Lung (tissue), 11 donors: ENCODE measurements at regions not wholly inside any gene's neighbourhood (a gene's known extent, or its start where the extent isn't known, plus 50 kb on each side); places are given as distances from the start of the nearest gene placed in this dataset.

Experiments
- ATAC-seq: fragments of 200-7000 bp; cut with Tn5 transposase; one replicate; pipeline ENCODE4 v1.9.1; 2020; ENCODE audit warnings: moderate number of reproducible peaks; ENCODE audit not compliant: insufficient read depth, low FRiP score
- DNase-seq, 3 donors: peaks; one replicate each; pipeline ENCODE4 v3.0.0-alpha.2; 2013 to 2017
- H3K27ac ChIP-seq, 2 donors: one replicate each; pipeline ENCODE4 v1.5.1; 2013; ENCODE audit warnings: mild to moderate bottlenecking in 2 of 2, moderate library complexity in 2 of 2, control low read depth in 1 of 2, inconsistent platforms in 1 of 2, low read depth in 1 of 2, low read length in 1 of 2
- H3K27me3 ChIP-seq, 3 donors: one replicate each; pipeline ENCODE4 v1.5.1; 2013; ENCODE audit warnings: low read length in 2 of 3; ENCODE audit not compliant: control insufficient read depth in 3 of 3, insufficient read depth in 3 of 3
- H3K36me3 ChIP-seq, 4 donors: one replicate each; pipeline ENCODE4 v1.5.1; 2013; ENCODE audit warnings: low read length in 4 of 4, mild to moderate bottlenecking in 1 of 4, moderate library complexity in 1 of 4; ENCODE audit not compliant: control insufficient read depth in 4 of 4, insufficient read depth in 4 of 4
- H3K4me1 ChIP-seq, 5 donors: one replicate each; pipeline ENCODE4 v1.5.1; 2013; ENCODE audit warnings: low read length in 5 of 5, mild to moderate bottlenecking in 2 of 5, moderate library complexity in 1 of 5; ENCODE audit not compliant: control insufficient read depth in 5 of 5, insufficient read depth in 5 of 5
- H3K4me3 ChIP-seq: one replicate; pipeline ENCODE4 v1.5.1; 2013; ENCODE audit warnings: mild to moderate bottlenecking, control low read depth, moderate library complexity
- H3K9ac ChIP-seq, 2 donors: one replicate each; pipeline ENCODE4 v1.5.1; 2013; ENCODE audit warnings: low read length in 2 of 2, control low read depth in 1 of 2; ENCODE audit not compliant: insufficient read depth in 1 of 2
- H3K9me3 ChIP-seq, 4 donors: one replicate each; pipeline ENCODE4 v1.5.1; 2013; ENCODE audit warnings: low read length in 3 of 4, mild to moderate bottlenecking in 1 of 4, moderate library complexity in 1 of 4; ENCODE audit not compliant: control insufficient read depth in 4 of 4, insufficient read depth in 3 of 4
- CTCF ChIP-seq: IDR thresholded peaks from 2 replicates; pipeline ENCODE4 v1.5.1; 2012; ENCODE audit warnings: mild to moderate bottlenecking; ENCODE audit errors: control extremely low read depth, extremely low read depth
- WGBS, 2 donors: extraction: QIAGEN DNeasy Blood & Tissue Kit; methylation state at CpG; one replicate each; pipeline ENCODE4 v1.1.7; 2013; 5-methylcytosine and 5-hydroxymethylcytosine counted together
- donor health status: control.
- donor health status: control.
- donor health status: Bipolar disorder and iron deficiency.
- donor health status: healthy.
- donor health status: DM: yes; HTN: yes; CAD: no.

GRCh38 chr3:632571-633170, 436.1 kb downstream of the CHL1 start:
- no peak overlapping the region for H3K4me3 ChIP-seq
- H3K9ac ChIP-seq = no peak overlapping the region
- no peak overlapping the region for H3K27ac ChIP-seq
- no peak for TF ChIP-seq CTCF
- ATAC-seq (no peak), DNase-seq (peak; percentile 47 to 80 (median 69))
- 29 to 30% methylated on average over 10 of the region's 10 CpGs for WGBS, 2 donors
- no peaks in the 10 kb centered on the region for H3K4me1 ChIP-seq
- H3K27me3 ChIP-seq = peaks cover 0 to 2% (median 0%) of the 10 kb centered on the region in 3 donors
- H3K36me3 ChIP-seq = no peaks in the 10 kb centered on the region
- no peaks in the 10 kb centered on the region for H3K9me3 ChIP-seq

- H3K27ac ChIP-seq = no peak overlapping the region
- no peak overlapping the region for H3K4me3 ChIP-seq
- H3K4me1 ChIP-seq = no peaks in the 10 kb centered on the region
- no peak overlapping the region for H3K9ac ChIP-seq
- TF ChIP-seq CTCF = no peak
- DNase-seq = no peak
- no peak for ATAC-seq
- H3K9me3 ChIP-seq = no peaks in the 10 kb centered on the region
- H3K27me3 ChIP-seq = no peaks in the 10 kb centered on the region
- no peaks in the 10 kb centered on the region for H3K36me3 ChIP-seq
Observed at GRCh38 chr3:634511-634910, 437.9 kb downstream of the CHL1 start.

GRCh38 chr3:635393-635792, 438.8 kb downstream of the CHL1 start:
- H3K9me3 ChIP-seq = no peaks in the 10 kb centered on the region
- no peaks in the 10 kb centered on the region for H3K27me3 ChIP-seq
- TF ChIP-seq CTCF = no peak
- no peaks in the 10 kb centered on the region for H3K4me1 ChIP-seq
- H3K9ac ChIP-seq = no peak overlapping the region
- DNase-seq (no peak), ATAC-seq (no peak)
- no peak overlapping the region for H3K27ac ChIP-seq
- H3K36me3 ChIP-seq = no peaks in the 10 kb centered on the region
- H3K4me3 ChIP-seq = no peak overlapping the region

- DNase-seq = peak in 1 of 3 donors; percentile 4
- 8 to 16% methylated on average over 1 of the region's 1 CpG for WGBS, 2 donors
- Histone ChIP-seq H3K9me3 (no peaks in the 10 kb centered on the region), H3K4me3 (no peak overlapping the region), H3K27ac (no peak overlapping the region), H3K36me3 (no peaks in the 10 kb centered on the region), H3K4me1 (no peaks in the 10 kb centered on the region), H3K9ac (no peak overlapping the region), H3K27me3 (no peaks in the 10 kb centered on the region)
- no peak for ATAC-seq
- no peak for TF ChIP-seq CTCF
Observed at GRCh38 chr3:643376-643775, 446.8 kb downstream of the CHL1 start.
